GM21526 (cell line): ENCODE measurements at regions not wholly inside any gene's neighbourhood (a gene's known extent, or its start where the extent isn't known, plus 50 kb on each side); places are given as distances from the start of the nearest gene placed in this dataset.
A peak's percentile ranks its signal among the peaks of the same experiment; 100 is the strongest.
"Not testable (repeated sequence)": the region's sequence is repeated elsewhere in the genome, so short reads cannot be mapped to it uniquely, and the experiment has no call there.

Source experiments
- ATAC-seq: cut with Tn5 transposase; IDR thresholded peaks from one replicate; pipeline ENCODE4 v1.9.1; 2021; ENCODE audit warnings: moderate library complexity; ENCODE audit not compliant: unreplicated experiment, low FRiP score

GRCh38 chr6:26231006-26231587, 133.9 kb upstream of the BTN3A2 start:
- ATAC-seq, result no peak

DNA sequence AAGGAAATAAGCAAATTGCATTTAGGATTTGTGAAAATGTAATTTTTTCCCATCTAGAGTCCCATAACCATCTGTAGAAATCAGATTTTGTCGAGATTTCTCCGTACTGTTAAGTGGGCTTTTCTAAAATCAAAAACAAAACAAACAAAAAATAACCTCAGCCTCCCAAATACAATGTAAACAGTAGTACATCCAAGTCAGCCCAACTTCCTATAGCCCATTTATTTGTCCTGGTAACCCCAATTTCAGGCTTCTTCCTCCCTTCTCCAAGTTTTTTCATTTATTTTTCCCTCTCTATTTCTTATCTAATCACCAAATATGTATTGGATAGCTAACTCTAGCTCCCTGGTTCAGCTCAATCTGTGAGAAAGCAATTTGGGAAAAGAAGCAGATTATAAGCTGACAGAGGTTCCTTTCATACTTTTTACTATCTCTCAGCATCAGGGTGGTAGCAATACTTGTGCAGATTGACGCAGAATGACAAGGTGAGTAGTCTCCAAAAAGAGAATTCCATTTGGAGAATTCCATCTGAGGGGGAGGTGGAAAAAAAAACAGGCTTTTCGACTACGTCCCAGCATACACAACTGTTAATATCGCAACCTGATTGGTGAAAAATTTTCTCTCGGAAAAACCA, 132.6 kb upstream of the BTN3A2 start:
- no peak for ATAC-seq

DNA sequence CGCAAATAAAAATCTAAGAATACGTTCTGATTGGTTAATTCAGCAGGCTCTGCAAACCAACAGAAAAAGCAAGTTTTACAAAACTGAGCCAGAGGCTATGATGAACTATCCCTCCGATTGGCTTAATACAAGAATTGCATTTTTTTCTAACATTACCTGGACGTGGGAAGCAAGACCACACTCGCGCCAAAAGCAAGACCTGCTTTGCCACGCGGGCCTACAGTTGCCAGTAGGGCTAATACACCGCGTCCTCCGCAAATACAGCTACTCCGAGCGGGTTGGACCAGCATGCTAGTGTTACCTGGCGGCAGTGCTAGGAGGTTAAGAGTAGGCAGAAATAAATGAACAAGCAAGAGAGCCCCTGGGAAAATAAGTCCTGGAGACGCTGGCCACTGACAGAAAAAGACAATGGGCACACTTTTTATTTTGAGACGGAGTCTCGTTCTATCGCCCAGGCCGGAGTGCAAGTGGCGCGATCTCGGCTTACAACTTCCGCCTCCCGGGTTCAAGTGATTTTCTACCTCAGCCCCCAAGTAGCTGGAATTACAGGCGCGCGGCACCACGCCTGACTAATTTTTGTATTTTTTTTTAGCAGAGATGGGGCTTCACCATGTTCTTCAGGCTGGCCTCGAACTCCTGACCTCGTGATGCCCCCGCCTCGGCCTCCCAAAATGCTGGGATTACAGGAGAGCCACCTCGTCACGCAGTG, 131.9 kb upstream of the BTN3A2 start:
- ATAC-seq, result no peak

DNA sequence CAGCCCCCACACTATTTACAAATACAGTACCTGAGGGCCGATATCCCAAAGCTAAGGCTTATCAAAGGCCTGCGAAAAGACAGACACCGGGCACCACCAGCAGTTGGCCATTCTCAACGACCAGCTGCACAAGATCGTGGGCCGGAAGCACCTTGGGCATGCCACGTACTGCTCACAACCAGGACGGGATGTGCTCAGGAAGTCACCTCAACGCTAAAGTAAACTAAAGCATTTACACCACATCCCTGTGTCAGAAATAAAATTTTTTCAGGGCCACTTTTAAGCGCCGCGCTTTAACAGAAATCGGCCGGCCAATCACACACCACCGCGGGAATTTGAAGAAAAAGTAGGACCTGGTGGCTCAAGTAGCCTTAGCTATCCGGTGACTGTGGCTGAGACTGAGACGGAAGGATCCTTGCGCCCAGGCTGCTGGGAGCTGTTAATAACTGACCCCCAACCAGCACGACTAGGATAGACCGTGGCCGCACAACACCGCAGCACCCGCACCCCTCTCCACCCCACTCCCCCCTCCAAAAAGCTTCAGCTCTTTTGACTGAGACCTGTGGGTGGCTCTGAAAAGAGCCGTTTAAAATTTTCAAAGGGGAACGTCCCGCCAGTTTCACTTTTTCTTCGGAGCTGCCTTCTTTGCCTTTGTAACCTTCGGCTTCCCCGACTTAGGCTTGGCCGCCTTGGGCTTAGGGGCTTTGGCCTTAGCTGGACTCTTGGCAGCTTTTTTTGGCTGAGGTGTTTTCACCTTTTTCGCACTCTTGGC, 131.2 kb upstream of the BTN3A2 start:
- ATAC-seq, result peak; percentile 42

DNA sequence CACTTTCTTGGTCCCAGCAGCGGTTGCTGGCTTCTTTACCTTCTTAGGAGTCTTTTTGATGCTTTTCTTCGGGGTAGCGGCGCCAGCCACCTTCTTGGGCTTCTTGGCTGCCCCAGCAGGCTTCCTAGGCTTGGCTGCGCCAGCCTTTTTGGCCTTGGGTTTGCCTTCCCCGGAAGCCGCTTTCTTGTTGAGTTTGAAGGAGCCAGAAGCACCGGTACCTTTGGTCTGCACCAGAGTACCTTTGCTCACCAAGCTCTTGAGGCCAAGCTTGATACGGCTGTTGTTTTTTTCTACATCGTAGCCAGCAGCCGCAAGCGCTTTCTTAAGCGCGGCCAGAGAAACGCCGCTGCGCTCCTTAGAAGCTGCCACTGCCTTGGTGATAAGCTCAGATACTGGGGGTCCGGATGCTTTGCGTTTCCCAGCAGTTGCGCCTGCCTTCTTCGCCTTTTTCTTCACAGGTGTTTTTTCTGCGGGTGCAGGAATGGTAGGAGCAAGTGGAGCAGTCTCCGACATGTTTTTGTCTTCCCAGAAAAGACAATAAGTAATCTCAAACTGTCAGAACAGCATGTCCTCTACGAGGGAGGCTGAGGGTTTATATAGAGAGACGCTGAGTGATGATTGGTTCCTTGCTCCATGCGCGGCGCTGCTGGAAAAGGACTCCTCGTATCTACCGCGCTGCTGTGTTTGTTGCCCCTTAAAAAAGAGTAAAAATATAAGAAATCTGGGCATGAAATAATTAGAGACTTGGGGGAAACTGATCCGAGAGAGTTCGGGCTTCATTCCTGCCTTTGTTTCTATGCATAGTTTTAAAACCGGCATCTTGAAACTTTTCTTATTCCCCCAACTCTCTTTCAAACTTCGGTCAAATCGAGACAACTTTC, 130.3 kb upstream of the BTN3A2 start:
- peak; percentile 40 for ATAC-seq

GRCh38 chr6:26235302-26235670, 129.7 kb upstream of the BTN3A2 start:
- no peak for ATAC-seq

GRCh38 chr6:26239415-26239814, 125.6 kb upstream of the BTN3A2 start:
- ATAC-seq, result not testable (repeated sequence)

- ATAC-seq, result no peak
Measured at GRCh38 chr6:26240157-26241032, 124.6 kb upstream of the BTN3A2 start.

GRCh38 chr6:26241033-26241895, 123.7 kb upstream of the BTN3A2 start:
- ATAC-seq, result no peak

GRCh38 chr6:26243132-26243531, 121.9 kb upstream of the BTN3A2 start:
- no peak for ATAC-seq

DNA sequence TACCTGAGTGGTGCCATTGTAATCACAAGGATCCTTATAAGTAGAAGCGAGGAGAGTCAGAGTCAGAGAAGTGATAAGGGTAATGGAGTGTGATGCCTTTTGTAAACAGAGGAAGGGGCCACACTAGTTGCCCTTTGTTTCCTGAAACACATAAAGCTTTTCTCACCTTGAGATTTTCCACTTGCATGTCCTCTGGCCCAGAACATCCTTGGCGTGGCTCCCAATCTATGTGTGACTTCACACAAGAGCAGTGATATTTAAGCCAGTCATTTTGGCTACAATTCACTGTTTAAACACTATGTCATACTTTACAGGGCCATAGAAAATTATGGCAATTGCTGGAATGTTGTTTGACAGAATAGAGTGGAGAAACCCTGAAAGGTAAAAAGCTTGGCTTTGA, 121.2 kb upstream of the BTN3A2 start:
- no peak for ATAC-seq

GRCh38 chr6:26246058-26246457, 118.9 kb upstream of the BTN3A2 start:
- ATAC-seq, result no peak

DNA sequence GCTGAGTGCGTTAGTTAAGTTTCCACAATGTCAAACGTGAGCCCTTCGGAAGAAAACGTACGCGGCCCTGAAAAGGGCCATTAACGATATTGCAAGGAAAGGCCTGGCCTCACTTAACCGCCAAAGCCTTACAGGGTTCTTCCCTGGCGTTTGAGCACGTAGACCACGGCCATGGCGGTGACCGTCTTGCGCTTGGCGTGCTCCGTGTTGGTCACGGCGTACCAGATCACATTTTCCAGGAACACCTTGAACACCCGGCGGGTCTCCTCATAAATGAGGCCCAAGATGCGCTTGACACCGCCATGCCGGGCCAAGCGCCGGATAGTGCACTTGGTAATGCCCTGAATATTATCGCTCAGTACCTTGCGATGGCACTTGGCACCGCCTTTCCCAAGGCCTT, 118.4 kb upstream of the BTN3A2 start:
- ATAC-seq, result no peak

DNA sequence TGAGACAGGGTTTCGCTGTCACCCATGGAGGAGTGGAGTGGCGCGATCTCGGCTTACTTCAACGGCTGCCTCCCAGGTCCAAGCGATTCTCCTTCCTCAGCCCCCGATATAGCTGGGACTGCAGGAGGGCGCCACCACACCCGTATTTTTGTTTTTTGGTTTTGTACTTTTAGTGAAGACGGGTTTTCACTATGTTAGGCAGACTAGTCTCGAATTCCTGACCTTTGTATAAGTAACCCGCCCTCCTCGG, 115.4 kb upstream of the BTN3A2 start:
- ATAC-seq, result peak; percentile 14

DNA sequence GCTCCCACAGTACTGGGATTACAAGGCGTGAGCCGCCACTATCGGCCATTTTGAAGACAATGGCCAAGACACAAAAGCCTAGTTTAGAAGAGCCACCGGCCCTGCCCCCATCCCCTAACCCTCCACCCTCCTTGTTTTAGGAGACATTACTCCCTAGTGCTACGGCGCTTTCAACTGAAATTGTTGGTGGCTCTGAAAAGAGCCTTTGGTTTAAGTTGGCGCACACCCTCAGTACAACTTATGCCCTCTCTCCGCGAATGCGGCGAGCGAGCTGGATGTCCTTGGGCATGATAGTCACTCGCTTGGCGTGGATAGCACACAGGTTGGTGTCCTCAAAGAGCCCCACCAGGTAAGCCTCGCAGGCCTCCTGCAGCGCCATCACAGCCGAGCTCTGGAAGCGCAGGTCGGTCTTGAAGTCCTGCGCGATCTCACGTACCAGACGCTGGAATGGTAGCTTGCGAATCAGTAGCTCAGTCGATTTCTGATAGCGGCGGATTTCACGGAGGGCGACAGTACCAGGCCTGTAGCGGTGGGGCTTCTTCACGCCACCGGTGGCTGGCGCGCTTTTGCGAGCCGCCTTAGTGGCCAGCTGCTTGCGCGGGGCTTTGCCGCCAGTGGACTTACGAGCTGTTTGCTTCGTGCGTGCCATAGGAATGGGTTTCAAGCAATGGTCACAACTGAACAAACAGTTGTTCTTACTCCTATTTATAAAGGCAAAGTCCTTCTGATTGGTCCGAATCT, 114.9 kb upstream of the BTN3A2 start:
- peak; percentile 48 for ATAC-seq

DNA sequence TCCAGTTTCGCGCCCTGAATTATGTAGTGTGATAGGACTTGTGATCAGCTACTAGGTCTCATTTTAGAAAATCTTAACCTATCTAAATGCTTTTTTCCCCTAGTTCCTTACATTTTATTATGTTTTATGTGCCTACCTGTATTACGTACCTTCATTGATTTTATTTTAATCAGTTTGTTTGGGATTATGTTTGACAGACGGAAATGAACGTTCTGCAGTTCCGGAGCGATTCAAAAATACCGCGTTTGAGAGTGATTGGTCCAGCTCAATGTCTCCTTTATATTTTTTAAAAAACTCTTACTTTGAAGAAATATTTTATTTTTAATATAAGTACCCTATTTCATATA, 114.3 kb upstream of the BTN3A2 start:
- ATAC-seq, result peak; percentile 5

DNA sequence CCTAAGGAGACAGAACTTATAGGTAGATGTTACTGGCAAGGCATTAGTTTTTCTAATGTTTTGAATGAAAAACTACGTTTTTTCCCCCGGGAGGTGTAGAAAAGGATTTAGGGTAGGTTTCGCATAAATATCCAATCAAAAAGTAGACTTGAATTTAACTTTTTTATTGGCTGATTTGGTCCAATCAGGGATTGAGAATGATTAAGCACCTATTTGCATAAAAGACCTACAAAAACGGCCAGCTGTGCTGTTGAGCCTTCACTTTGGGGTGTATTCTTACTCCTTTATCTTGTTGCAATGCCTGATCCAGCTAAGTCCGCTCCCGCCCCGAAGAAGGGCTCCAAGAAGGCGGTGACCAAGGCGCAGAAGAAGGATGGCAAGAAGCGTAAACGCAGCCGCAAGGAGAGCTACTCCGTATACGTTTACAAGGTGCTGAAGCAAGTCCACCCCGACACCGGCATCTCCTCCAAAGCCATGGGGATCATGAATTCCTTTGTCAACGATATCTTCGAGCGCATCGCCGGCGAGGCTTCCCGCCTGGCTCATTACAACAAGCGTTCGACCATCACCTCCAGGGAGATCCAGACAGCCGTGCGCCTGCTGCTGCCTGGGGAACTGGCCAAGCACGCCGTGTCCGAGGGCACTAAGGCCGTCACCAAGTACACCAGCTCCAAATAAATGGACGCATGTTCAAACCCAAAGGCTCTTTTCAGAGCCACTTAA, 113.5 kb upstream of the BTN3A2 start:
- ATAC-seq, result peak; percentile 46

- no peak for ATAC-seq
Measured at GRCh38 chr6:26252077-26252472, 112.9 kb upstream of the BTN3A2 start.
